ENCODE measurements at regions not wholly inside any gene's neighbourhood (a gene's known extent, or its start where the extent isn't known, plus 50 kb on each side); places are given as distances from the start of the nearest gene placed in this dataset.

DNA sequence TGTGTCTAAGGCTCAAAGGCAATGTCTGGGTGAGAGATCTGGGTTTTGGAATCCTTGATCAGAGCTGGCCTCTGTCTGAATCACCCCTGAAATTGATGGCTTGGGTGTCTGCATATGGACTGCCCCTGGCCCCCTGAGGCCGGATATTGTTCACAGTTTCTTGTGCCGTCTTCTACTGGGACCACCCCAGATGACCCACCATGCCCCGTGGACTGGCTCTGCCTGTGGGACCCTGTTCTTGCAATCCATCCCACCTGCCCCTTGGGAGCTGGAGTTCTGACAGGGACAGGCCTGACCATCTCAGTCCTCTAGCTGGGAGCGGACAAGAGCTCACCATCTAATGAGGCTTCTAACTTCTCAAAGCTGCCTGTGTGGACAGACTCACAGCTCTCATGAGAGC lies 119.9 kb downstream of the FAM43A start:
- no peak for DNase-seq

DNA sequence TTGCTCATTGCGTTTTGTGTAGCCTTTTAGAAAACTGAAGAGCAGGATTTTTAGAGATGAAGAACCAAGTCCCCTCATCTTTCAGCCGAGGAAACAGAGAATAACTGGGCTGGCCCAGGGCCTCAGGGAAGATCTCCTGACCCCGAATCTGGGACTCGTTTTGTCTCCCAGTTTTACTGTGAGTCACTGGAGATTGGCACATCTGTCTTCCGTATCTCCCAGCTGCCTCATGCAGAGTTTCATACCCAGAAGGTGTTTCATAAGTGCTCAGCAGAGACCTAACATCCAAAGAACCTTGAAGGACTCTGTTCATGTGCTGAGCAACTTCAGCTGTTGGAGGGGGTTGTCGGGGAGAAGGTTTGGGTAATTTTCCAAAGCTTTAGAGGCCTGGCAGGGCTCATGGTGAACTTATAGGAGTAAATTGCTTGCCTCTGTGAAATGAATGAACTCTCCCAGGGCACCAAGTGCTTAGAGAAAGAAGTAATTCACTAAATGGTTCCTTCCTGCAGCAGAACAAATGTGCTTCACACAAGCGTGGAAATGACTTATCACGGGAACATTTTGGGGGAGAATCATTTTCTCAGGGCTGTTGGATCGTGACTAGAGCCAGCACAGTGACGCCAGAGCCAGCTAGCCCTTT lies 121.4 kb downstream of the FAM43A start:
- no peak for DNase-seq

DNA sequence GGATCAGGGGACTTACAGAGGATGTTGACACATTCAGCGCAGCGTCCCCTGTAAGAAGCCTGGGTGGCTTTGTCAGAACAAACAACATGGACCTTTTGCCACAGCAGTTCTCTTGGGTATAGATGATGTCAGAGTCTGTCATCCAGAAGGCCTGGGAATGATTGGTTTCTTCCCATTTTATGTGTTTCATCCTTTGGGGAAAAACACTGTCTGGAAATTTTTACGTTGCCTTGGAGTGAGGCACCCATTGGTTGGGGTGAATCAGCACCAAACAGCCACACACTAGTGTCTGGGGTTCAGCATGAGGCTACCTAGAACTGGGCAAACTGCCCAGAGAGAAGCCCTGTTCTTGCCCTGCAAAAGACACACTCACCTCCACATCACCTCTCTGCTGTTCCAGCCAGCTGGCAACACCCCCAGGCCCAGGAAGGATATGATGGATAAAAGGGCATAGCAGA lies 123.0 kb downstream of the FAM43A start:
- DNase-seq = no peak

DNA sequence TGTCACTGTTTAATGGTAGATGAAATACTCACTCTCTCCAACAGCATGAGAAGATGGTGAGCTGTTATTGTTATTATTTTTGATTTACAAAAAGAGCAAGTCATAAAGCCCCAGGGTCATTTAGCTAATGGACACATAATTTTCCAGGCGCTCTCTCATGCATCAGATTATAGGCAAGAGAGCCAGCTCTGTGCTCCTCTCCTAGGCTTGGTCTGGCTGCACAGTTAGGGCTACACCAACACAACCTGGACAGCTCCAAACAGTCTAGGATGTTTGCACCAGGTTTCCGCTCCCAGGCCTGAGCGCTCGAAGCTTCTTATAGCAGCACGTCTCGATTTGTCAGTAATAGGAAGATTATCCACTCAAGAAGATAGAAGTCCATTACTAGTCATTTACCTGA lies 123.7 kb downstream of the FAM43A start:
- no peak for DNase-seq

DNA sequence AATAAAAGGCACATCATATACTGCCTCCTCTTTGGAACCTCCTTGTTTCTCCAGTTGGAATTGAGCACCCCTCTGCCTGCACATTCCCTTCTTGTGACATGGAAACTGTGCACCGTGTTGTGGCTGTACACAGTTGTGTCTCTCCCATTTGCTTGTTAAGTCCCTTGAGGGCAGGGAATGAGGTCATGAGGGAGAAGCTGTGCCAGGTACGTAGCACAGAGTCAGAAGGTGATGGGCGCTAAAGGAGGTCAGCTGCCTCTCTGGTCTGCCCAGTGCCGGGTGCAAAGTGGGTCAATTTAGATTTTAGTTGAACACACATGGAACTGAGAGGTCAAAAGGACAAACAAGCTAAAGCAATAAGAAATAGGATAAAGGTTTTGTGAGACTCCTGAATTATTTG lies 124.4 kb downstream of the FAM43A start:
- DNase-seq = no peak

DNA sequence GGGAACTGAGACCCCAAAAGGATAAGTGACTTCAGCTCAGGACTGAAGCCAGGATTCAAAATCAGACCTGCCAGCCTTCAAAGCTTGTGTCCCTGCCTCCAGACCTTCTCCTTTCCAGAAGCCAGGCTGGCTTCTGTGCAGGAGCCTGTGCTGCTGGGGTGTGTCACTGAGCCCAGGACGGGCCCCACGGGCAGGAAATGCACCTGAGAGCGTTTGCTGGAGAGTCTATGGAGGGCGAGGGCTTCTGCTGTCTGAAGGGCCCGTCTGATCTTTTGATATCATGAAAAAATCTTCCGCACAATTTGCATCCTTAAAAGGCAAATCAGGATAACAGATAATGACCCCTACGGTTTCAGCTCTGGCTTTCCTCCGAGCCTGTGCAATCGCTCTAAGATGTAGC lies 125.4 kb downstream of the FAM43A start:
- no peak for DNase-seq

DNA sequence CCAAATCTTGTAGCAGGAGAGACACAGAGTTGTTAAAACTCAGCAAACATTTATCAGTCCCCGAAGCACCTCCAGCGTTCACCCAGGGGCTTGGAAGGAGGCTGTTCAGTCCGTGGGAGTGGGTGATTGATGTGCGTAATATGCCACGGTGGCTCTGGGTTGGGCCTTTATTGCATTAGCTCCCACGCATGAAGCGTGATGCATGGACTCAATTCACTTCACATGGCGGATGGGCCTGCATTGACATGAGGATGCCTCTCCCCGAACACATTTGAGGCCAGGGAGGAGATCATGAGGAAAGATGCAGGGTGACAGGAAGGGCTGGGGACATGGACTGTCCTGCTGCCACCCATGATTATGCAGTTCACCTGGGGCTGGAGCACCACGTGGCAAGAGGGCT lies 126.5 kb downstream of the FAM43A start:
- DNase-seq = no peak

DNA sequence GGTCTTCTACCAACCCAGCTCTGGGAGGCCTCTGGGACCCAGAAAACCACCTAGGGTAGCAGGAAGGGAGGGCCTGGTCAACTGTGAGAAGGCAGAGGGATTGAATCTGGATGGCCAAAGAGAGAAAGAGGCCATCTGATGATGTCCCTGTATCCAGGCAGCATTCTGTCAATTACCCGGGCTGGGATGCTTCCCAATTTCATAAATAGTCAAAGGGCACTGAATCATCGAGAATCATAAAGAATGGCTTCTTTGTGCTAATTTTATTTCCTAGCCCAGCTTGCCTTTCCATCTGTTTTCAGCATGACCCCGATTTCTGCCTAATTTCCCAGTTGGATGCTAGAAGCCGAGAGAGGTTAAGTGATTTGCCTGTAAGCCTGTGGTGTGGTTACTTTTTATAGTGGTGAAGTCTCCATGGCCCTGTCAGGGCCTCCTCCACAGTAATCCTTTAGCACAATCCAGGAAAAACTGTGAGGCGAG lies 129.2 kb downstream of the FAM43A start:
- DNase-seq = no peak

DNA sequence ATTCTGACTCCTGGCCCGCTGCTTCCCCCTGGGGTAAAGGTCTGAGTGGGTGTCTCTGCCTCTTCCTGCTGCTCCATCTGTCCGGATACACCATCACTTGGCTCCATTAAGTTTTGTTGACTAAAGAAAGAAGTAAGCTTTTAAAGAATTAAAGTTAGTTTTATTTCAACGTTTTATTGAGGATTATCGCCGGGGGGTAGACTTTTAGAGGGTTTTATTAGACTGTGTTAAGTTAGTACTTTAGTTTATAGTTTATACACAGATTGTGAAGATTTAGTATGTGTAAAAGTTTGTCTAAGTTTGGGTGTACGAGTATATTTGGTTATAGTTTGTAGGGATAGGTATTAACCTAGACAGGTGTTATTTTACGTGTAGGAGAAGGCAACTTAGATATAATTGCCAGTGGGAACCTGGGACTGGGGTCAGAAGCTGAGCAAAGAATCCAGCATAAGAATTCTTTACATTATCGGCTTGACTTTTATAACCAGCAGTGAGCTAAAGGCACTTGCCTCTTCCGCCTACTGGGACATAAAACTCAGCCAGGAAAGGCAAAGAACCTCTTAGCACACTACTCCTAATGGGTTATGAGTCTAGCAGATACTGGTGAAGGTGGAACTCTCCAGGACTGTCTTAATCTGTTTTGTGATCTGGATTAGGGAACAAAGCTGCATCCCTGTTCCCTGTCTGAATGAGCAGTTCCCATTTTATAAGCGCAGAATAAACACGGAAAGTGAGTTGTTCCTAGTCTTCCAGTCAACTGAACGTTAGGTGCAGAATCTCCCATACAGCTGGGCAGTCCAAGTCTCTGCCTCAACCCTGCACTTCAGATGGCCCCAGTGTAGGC lies 131.3 kb downstream of the FAM43A start:
- DNase-seq = no peak

DNA sequence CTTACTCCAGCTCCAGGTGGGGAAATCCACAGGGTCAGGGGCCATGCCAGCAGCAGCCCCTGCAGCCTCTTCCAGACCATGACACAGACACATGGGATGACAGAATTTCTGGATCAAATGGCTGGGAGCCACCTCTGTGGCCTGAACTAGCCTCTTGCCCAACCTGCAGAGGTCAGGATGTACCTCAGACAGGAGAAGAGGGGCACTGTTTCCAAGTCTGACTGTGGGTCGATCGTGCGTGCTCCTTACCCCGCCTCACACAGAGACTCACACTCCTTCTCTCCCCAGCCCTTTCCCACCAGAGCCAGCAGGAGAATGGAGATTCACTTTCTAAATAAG lies 131.9 kb downstream of the FAM43A start:
- DNase-seq = no peak

DNA sequence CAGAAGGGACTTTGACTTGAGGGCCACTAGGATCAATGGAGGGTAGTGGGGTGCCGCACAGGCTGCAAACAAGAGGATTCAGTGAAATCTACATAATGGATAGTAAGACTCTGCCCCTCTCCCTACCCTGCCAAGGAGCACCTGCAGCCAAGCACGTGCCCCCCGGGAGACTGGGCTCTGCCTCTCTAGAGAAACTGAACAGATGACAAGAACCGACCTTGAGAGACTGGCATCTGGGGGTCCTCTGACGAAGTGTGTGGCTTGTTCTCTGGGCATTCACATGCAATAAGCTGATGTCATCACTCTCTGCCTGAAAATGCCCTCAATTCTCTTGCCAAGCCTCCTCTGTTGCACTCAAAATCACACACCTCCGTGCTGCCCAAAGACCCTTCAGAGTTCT lies 132.3 kb downstream of the FAM43A start:
- no peak for DNase-seq

DNA sequence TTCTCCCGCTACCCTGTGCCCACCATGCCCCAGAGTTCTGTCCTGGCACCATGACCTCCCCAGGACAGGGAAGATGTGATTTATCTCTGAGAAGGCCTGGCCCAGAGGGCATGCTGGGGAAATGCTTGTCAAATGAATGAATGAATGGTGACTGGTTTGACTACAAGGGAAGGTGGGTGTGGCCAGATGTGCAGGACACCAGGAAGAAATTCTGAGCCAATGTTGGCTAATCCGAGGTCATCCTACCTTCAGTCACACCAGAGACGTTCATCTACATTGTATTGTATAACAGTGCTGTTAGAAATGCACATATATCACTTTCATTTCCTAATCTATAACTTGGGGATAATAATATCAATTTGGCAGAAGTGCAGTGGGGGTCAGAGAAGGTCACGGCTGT lies 138.4 kb downstream of the FAM43A start:
- DNase-seq = no peak

DNA sequence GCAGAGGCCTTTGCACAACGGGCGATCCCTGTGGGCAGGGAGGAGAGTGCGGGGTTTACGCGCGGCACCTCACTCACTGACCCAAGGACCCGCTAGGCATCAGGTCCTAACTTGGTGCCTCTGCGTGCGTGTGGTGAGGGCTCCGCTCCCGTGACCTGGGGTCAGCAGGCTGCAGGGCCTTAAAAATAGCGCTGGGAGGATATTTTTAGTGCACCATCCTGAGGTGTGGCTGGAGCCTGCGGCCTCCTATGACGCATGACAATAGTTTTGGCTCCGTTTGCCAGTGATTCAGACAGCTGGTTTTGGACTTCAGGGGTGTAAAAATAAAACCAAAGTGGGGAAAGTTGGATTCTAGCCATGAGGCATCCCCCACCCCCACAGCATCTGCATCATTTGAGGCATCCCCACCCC lies 139.0 kb downstream of the FAM43A start:
- DNase-seq = no peak

DNA sequence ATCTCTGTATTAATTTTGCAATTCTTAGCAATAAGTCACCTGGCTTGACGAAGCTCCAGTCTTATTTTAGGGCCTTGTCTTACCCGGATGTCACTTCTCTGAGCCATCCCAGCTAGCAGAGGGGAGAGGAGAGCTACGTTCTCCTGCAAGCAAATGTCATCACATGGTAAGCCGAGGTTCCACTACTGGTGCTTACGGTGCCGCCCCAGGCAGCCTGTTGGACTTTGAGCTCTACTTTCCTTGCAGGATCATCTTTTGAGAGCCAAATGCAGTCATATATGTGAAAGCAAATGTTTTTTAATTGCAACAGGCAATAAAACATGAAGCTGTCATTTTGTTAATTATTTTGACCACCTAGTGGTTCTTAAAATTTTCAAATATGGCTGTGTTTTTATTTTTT lies 140.9 kb downstream of the FAM43A start:
- no peak for DNase-seq

DNA sequence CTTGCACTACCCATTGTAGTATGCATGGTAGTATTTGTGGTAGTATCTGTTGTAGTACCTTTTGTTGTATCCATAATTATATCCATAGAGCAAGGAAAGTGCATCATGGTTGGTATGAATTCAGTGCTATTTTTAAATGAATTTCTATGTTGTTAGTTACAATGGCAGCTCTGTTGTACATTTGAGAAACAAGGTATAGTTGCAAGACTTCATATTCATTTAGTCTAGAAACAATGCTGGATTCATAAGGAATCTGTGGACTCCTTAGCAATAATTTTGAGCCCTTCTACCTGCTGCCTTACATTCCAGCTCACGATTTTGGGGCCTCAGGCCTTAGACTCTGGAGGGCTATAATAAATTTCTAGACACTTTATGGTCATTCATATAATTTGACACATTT lies 141.8 kb downstream of the FAM43A start:
- no peak for DNase-seq

DNA sequence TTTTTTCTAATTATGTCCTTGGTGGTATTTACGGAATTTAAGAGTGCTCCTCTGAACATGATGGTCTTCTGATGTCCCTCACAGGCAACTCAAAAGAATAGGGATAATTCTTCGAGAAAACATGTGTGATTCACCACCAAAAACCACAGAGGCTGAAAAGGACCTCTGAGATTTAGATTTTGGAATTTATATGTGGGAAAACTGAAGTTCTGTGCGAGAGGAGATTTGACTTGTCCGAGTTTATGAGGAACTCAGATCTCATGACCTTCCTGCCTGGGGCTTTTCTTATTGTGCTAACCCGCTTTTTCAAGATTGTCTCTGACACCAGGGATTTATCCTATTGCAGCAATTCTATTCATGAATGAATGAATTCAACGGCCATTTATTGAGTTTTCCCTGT lies 142.4 kb downstream of the FAM43A start:
- no peak for DNase-seq

DNA sequence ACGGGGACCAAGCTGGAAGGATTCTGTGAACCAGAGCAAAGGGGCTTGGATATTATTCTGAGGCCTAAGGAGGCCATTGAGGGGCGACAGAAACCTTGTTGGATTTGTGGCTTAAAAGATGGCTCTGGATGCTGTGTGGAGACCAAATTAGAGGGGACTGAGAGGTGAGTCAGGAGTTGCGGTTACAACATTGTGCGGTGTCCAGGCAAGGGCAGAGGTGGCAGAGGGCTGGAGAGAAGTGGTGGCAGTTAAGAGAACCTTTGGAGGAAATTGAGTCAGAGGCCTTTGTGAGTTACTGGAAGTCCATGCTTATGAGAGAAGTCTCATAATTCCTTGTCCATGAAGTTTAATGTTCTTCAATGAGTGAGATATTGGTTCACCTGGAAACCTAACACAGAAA lies 143.2 kb downstream of the FAM43A start:
- no peak for DNase-seq

DNA sequence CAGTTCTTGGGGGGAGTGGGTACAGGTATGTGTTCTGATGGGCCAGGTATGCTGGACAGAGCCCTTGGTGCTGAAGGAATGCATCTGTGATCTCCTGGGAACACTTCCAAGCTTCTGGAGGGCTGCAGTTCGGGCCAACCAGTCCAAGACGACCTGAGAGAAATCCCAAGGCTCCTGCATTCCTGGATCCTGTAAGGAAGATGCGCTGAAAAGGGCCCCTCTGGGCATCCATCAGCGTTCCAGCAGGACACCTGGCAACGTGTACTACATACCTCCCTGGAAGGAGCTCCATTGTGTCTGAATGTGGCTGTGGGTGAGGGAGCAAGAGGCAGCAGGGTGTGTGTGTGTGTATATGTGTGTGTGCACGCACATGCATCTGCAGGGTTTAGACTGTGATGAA lies 144.7 kb downstream of the FAM43A start:
- DNase-seq = no peak

DNA sequence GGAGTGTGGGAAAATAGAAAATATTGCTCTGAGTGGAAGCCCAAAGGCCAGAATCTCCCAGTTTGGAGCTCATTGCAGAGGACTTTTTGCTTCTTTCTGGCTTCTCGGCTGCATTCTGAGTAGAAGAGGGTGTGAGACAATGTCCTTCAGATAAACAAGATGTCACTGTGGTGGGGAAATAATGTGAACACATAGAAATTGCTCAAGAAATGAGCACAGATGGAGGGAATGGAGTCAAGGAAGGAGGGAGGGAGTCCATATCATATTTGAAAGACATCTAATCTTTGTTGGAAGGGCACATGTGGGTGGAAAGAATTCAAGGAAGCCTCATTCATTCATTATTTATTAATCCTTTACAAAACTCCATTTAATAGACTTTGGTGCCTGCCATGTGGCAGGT lies 145.3 kb downstream of the FAM43A start:
- DNase-seq = no peak

DNA sequence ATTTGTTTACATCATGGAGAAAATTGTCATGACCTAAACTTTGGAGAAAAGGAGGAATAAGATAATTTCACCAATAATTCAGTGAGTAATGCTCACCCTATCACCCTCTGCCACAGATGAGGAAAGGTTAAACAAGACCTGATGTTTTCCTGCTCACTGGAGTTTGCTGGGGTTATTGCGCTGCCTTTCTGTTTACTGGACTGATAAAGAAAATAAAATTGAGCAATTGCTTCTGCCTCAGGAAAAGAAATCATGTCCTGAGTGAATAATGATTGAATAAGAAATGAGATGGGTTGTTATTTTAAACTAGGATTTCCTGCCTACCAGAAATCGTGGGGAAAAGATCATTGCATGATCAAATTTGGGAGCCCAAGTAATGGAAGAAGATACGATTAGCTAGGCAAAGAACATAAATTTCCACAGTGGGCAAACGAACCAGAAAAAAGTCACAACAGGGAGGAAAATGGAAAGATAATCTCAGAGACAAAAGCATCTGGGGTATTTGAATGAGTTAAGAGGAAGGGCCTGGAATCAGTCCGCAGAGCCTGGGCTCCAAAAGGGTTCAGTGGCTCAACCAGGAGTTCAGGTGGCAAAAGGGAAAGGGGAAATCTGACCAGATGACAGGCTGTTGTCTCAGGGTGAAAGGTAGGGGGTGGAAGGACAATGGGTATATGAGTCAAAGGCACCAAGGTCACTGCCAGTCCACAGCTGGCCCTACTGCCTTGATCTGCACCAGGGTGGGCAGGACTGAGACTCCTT lies 146.8 kb downstream of the FAM43A start:
- no peak for DNase-seq

DNA sequence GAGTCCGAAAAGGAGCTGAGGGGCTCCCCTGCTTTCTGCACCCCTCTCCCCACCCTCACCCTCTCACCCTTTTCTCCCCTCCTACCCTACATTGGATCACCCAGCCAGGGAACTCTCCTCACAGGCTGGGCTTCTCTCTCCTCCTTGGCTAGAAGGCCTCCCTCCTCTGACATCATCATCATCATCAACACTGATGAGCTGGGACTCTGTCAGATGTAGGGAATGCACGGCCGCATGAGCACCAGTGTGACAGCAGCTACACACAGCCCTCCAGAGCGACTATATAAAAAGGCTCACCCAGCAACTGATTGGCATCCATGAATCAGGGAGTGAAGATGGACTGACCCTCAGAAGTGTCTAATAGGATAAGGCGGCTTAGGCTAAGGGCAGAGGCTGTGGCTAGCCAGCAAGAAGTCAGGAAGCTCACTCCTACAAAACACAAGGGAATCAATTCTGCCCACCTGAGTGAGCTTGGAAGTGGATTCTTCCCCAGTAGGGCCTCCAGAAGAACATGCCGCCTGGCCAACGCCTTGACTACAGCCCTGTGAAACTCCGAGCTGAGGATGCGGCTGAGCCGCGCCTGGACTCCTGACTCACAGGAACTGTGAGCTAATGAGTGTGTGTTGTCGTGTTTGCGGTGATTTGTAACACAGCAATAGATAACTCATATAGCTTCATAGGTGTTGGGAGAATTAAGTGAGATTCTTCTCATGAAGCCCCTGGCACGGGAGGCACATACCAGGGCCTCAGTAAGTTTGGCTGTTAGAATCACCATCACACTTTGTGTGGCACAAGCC lies 147.6 kb downstream of the FAM43A start:
- DNase-seq = no peak

DNA sequence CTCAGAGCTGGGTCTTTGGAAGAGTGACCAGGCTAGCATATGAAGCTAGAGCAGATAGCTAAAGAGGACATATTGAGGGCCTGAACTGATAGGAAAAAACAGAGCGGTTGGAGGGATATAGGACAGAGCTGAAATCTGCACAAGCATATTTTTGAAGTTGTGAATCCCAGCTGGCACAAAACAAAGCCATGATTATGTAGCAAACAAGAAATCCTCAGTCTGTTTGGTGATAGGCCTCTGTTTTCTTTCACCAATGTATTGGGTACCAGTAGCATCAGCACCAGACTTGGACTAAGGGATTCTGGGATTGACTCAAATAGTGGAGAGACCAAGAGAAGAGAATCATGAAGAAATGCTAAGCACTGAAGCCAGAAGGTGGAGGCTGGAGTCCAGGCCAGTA lies 151.0 kb downstream of the FAM43A start:
- no peak for DNase-seq
